ENCODE measurements at regions not wholly inside any gene's neighbourhood (a gene's known extent, or its start where the extent isn't known, plus 50 kb on each side); places are given as distances from the start of the nearest gene placed in this dataset.

DNA sequence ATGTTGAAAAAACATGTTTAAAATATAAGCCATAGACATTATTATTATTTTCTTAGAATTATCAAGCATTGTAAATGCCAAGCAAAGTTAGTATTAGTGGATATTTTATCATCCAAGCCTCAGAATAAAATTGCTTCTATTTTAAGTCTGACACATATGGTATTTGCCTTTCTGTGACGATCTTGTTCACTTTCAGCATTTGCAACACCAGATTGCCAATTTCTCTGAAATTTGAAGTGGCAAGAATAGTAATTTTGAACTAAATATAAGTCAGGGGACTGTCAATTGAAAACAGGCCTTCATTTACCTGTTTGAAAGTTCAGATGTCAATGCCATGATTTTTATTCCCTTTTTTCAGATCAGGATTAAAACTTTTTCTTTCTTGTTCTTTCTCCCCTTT lies 1233.6 kb upstream of the CDH18 start:
- TF ChIP-seq CTCF (IDR thresholded peaks at IDR 0.05), result no peak
- TF ChIP-seq EP300 (IDR thresholded peaks at IDR 0.05), result no peak
- no peak for TF ChIP-seq POLR2A (IDR thresholded peaks at IDR 0.05)
- TF ChIP-seq POLR2AphosphoS5 (IDR thresholded peaks at IDR 0.05), result no peak

Data from stomach (tissue), 4 donors.